ENCODE measurements at regions not wholly inside any gene's neighbourhood (a gene's known extent, or its start where the extent isn't known, plus 50 kb on each side); places are given as distances from the start of the nearest gene placed in this dataset.

DNA sequence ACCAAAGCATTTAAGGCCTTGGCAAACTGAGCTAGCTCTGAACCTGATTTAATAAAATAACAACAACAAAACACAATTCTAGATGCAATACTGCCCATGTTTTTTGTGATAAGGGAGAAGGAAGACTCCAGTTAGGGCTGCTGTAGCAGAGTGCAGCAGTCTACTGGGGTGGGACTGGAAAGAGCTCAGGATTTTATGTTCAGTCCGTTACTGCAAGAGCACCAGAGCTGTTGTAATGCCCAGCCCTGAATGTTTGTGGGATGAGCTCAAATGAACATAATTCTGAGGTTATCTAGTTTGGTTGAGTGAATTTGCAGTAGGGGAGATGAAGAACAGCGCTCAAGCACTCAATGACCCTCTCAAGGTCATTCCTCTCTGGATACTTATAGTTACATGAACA is 743.8 kb downstream of the FAT4 start:
- TF ChIP-seq YY1 (IDR thresholded peaks at IDR 0.05; ENCODE audit: insufficient read depth, insufficient read length) = no peak
- no peak for TF ChIP-seq SUZ12 (IDR thresholded peaks at IDR 0.05; ENCODE audit: extremely low read depth, insufficient read depth, insufficient read length)
- no peak for TF ChIP-seq ZNF274 (IDR thresholded peaks at IDR 0.05; ENCODE audit: low read depth, low read length)
